GM12872 (cell line): ENCODE measurements at regions not wholly inside any gene's neighbourhood (a gene's known extent, or its start where the extent isn't known, plus 50 kb on each side); places are given as distances from the start of the nearest gene placed in this dataset.

Experiments used
- TF ChIP-seq, protein P1 (sequence below): IDR thresholded peaks from 3 replicates; pipeline ENCODE4 v1.5.1; 2011; ENCODE audit warnings: low read depth, mild to moderate bottlenecking, low read length, moderate library complexity; ENCODE audit not compliant: insufficient read depth

GRCh38 chr5:143890487-143890886, 78.5 kb downstream of the HMHB1 start:
- TF ChIP-seq, protein P1, sequence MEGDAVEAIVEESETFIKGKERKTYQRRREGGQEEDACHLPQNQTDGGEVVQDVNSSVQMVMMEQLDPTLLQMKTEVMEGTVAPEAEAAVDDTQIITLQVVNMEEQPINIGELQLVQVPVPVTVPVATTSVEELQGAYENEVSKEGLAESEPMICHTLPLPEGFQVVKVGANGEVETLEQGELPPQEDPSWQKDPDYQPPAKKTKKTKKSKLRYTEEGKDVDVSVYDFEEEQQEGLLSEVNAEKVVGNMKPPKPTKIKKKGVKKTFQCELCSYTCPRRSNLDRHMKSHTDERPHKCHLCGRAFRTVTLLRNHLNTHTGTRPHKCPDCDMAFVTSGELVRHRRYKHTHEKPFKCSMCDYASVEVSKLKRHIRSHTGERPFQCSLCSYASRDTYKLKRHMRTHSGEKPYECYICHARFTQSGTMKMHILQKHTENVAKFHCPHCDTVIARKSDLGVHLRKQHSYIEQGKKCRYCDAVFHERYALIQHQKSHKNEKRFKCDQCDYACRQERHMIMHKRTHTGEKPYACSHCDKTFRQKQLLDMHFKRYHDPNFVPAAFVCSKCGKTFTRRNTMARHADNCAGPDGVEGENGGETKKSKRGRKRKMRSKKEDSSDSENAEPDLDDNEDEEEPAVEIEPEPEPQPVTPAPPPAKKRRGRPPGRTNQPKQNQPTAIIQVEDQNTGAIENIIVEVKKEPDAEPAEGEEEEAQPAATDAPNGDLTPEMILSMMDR = no peak

- TF ChIP-seq, protein P1 = no peak
These were observed 80.3 kb downstream of the HMHB1 start for GRCh38 chr5:143892271-143892670.

GRCh38 chr5:143892908-143893307, 80.9 kb downstream of the HMHB1 start:
- TF ChIP-seq, protein P1 = no peak

GRCh38 chr5:143893638-143894037, 81.7 kb downstream of the HMHB1 start:
- TF ChIP-seq, protein P1 = no peak

DNA sequence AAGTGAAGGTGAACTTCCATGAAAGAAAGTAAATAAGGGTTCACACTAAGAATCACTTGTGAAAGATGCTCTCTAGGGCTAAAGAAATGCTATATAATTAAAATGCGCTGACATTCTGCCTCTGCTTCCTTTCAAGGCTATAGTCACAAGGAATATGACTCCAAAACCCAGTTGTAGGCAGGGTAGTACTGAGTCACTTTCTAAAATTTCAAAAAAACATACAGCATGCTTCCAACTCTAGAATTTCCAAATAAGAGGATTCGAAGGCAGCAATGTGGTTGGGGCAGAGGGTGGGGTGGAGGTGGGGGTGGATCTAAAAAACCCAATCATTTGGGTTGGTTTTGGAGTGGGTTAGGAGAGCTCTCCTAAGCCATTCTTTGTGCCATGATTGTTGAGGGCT, 84.6 kb downstream of the HMHB1 start:
- TF ChIP-seq, protein P1 = no peak

- TF ChIP-seq, protein P1 = no peak
These were observed 85.0 kb downstream of the HMHB1 start for GRCh38 chr5:143896966-143897365.

DNA sequence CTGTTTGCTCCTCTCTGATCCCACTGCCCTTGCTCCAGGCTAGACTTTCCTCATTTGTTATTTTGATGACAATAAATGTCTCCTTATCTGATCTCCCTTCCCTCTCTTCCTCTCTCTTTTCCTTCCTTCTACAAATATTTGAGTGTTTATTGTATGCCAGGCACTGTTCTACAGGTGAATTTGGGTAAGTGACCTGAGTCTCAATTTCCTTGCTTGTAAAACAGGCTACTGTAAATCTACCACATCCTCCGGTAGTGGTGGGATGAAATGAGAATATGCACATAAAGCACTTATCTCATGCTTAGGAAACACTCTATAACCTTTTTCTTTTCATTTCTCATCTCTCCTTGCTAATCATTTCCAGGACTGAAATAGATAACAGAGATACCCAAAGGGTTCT, 86.4 kb downstream of the HMHB1 start:
- TF ChIP-seq, protein P1 = no peak
